Neural cell (in vitro differentiated cells): ENCODE measurements at regions not wholly inside any gene's neighbourhood (a gene's known extent, or its start where the extent isn't known, plus 50 kb on each side); places are given as distances from the start of the nearest gene placed in this dataset.

Experiments
- H2AFZ ChIP-seq: fragments of 200-600, 300-800 bp; sonication (generic), shearing (Covaris generic); 2 replicates; pipeline ENCODE4 v1.6.0; 2014; ENCODE audit warnings: low read depth, mild to moderate bottlenecking, antibody characterized with exemption, low read length, moderate library complexity
- H3F3A ChIP-seq: fragments of 200-600 bp; shearing (Covaris generic); 2 replicates; pipeline ENCODE4 v1.6.1; 2016; ENCODE audit warnings: mild to moderate bottlenecking, moderate library complexity, mixed read lengths, antibody characterized with exemption, low read length; ENCODE audit not compliant: insufficient read depth, poor library complexity, severe bottlenecking
- H3K27ac ChIP-seq: fragments of 200-600, 300-800 bp; sonication (generic), shearing (Covaris generic); 2 replicates; pipeline ENCODE4 v1.5.1; 2014; ENCODE audit warnings: mild to moderate bottlenecking, low read length, moderate library complexity
- H3K27me3 ChIP-seq: fragments of 300-800, 200-600 bp; sonication (generic), shearing (Covaris generic); 2 replicates; pipeline ENCODE4 v1.6.0; 2014; ENCODE audit warnings: mild to moderate bottlenecking, low read depth, low read length, moderate library complexity; ENCODE audit not compliant: insufficient read depth
- H3K36me3 ChIP-seq: fragments of 300-800, 200-600 bp; sonication (generic), shearing (Covaris generic); 2 replicates; pipeline ENCODE4 v1.5.1; 2014; ENCODE audit warnings: mild to moderate bottlenecking, antibody characterized with exemption, low read length, moderate library complexity; ENCODE audit not compliant: insufficient read depth
- H3K4me2 ChIP-seq: fragments of 300-800, 200-600 bp; sonication (generic), shearing (Covaris generic); 2 replicates; pipeline ENCODE4 v1.6.0; 2014; ENCODE audit warnings: mild to moderate bottlenecking, low read length
- H3K4me3 ChIP-seq: fragments of 300-800, 200-600 bp; sonication (generic), shearing (Covaris generic); 2 replicates; pipeline ENCODE4 v1.5.1; 2014; ENCODE audit warnings: mild to moderate bottlenecking, low read length, moderate library complexity
- H3K79me2 ChIP-seq: fragments of 200-600 bp; shearing (Covaris generic); replicated peaks from 2 replicates; pipeline ENCODE4 v1.6.0; 2014; ENCODE audit warnings: mild to moderate bottlenecking, low read length, moderate library complexity; ENCODE audit not compliant: insufficient read depth
- H3K9ac ChIP-seq: fragments of 300-800, 200-600 bp; sonication (generic), shearing (Covaris generic); 2 replicates; pipeline ENCODE4 v1.6.1; 2016; ENCODE audit warnings: mild to moderate bottlenecking, low read length, mixed read lengths
- H3K9me2 ChIP-seq: fragments of 200-600 bp; shearing (Covaris generic); 2 replicates; pipeline ENCODE4 v1.6.1; 2016; ENCODE audit warnings: mild to moderate bottlenecking, low read length, mixed read lengths; ENCODE audit not compliant: insufficient read depth
- H3K9me3 ChIP-seq: fragments of 200-600, 300-800 bp; sonication (generic), shearing (Covaris generic); 2 replicates; pipeline ENCODE4 v1.6.1; 2016; ENCODE audit warnings: mild to moderate bottlenecking, mixed run types, low read length, moderate library complexity, mixed read lengths
- H4K20me1 ChIP-seq: fragments of 200-600 bp; shearing (Covaris generic); 2 replicates; pipeline ENCODE4 v1.6.1; 2016; ENCODE audit warnings: mild to moderate bottlenecking, mixed run types; ENCODE audit not compliant: insufficient read depth
- CTCF ChIP-seq: fragments of 450-650 bp; IDR thresholded peaks from 2 replicates; pipeline ENCODE4 v1.5.1; 2014; ENCODE audit warnings: antibody characterized with exemption, mild to moderate bottlenecking, moderate library complexity; ENCODE audit not compliant: poor library complexity, severe bottlenecking
- EP300 ChIP-seq: fragments of 450-650 bp; conservative IDR thresholded peaks from 2 replicates; pipeline ENCODE4 v1.6.1; 2014; ENCODE audit warnings: antibody characterized with exemption, mild to moderate bottlenecking, moderate library complexity; ENCODE audit not compliant: poor library complexity, severe bottlenecking
- EZH2 ChIP-seq: fragments of 200-600, 300-800 bp; shearing (Covaris generic), sonication (generic); IDR thresholded peaks from 2 replicates; pipeline ENCODE4 v1.6.1; 2014; ENCODE audit warnings: antibody characterized with exemption, low read length, borderline replicate concordance, mild to moderate bottlenecking; ENCODE audit not compliant: insufficient read depth, poor library complexity, severe bottlenecking
- MXI1 ChIP-seq: fragments of 450-650 bp; conservative IDR thresholded peaks from 2 replicates; pipeline ENCODE4 v1.6.1; 2014; ENCODE audit warnings: antibody characterized with exemption, mild to moderate bottlenecking; ENCODE audit not compliant: poor library complexity, severe bottlenecking
- POLR2AphosphoS5 ChIP-seq: IDR thresholded peaks from 2 replicates; pipeline ENCODE4 v1.6.1; 2012
- RAD21 ChIP-seq: fragments of 450-650 bp; conservative IDR thresholded peaks from 2 replicates; pipeline ENCODE4 v1.6.1; 2014; ENCODE audit warnings: antibody characterized with exemption, mild to moderate bottlenecking, moderate library complexity
- REST ChIP-seq: IDR thresholded peaks from 2 replicates; pipeline ENCODE4 v1.6.1; 2012; ENCODE audit warnings: borderline replicate concordance
- SMC3 ChIP-seq: fragments of 450-650 bp; conservative IDR thresholded peaks from 2 replicates; pipeline ENCODE4 v1.6.1; 2014; ENCODE audit warnings: antibody characterized with exemption, mild to moderate bottlenecking, moderate library complexity; ENCODE audit not compliant: poor library complexity
- TAF1 ChIP-seq: IDR thresholded peaks from 2 replicates; pipeline ENCODE4 v1.6.1; 2012; ENCODE audit warnings: low read depth

- H3K4me2 ChIP-seq: no peak overlapping the region
- no peaks in the 10 kb centered on the region for H3K27me3 ChIP-seq
- no peaks in the 10 kb centered on the region for H3F3A ChIP-seq
- H3K9ac ChIP-seq: no peak overlapping the region
- no peaks in the 10 kb centered on the region for H3K9me2 ChIP-seq
- no peaks in the 10 kb centered on the region for H3K79me2 ChIP-seq
- no peak overlapping the region for H3K4me3 ChIP-seq
- no peak overlapping the region for H2AFZ ChIP-seq
- H4K20me1 ChIP-seq: no peaks in the 10 kb centered on the region
- no peaks in the 10 kb centered on the region for H3K36me3 ChIP-seq
- no peak for TF ChIP-seq SMC3
- TF ChIP-seq TAF1: no peak
- no peak for TF ChIP-seq EZH2
- no peak for TF ChIP-seq POLR2AphosphoS5
- TF ChIP-seq CTCF: no peak
- no peak for TF ChIP-seq MXI1
- no peak for TF ChIP-seq REST
- no peak for TF ChIP-seq EP300
- TF ChIP-seq RAD21: no peak
- no peak overlapping the region for H3K27ac ChIP-seq
- H3K9me3 ChIP-seq: no peaks in the 10 kb centered on the region
These were observed 157.4 kb downstream of the HS3ST1 start for GRCh38 chr4:11271263-11271662.

DNA sequence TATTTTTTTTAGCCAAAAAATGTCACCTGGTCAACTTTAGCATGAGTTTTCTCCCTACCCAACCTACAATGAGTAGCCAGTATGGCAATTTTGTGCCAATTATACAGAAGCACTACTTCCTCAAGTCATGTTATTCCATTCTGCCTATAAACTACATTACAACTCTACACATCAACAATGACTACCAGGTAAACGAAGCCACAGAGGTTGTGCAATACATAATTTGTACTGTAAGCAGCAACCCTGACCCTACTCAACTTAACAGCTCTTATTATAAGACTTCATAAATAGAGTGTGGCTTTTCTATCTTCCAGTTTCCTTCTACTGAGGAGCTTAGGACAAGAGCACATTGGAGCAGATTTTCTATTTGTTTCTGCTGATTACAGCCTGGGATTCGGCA is 160.5 kb downstream of the HS3ST1 start:
- H3K9me2 ChIP-seq: no peaks in the 10 kb centered on the region
- H4K20me1 ChIP-seq: no peaks in the 10 kb centered on the region
- no peaks in the 10 kb centered on the region for H3K36me3 ChIP-seq
- no peak overlapping the region for H3K4me3 ChIP-seq
- H3K9ac ChIP-seq: no peak overlapping the region
- no peak overlapping the region for H3K27ac ChIP-seq
- no peaks in the 10 kb centered on the region for H3K27me3 ChIP-seq
- no peak overlapping the region for H2AFZ ChIP-seq
- no peak overlapping the region for H3K4me2 ChIP-seq
- H3K79me2 ChIP-seq: no peaks in the 10 kb centered on the region
- H3F3A ChIP-seq: no peaks in the 10 kb centered on the region
- TF ChIP-seq SMC3 (no peak), EP300 (no peak), CTCF (no peak), EZH2 (no peak), REST (no peak), POLR2AphosphoS5 (no peak), MXI1 (no peak), RAD21 (no peak)
- H3K9me3 ChIP-seq: no peaks in the 10 kb centered on the region
